NCI-H1694 (cell line): ENCODE measurements at regions not wholly inside any gene's neighbourhood (a gene's known extent, or its start where the extent isn't known, plus 50 kb on each side); places are given as distances from the start of the nearest gene placed in this dataset.
"Not testable (repeated sequence)": the region's sequence is repeated elsewhere in the genome, so short reads cannot be mapped to it uniquely, and the experiment has no call there.

ENCODE experiments used
- DNase-seq: peaks from one replicate; lab custom pipeline; 2025; lab: John Stamatoyannopoulos, UW

DNA sequence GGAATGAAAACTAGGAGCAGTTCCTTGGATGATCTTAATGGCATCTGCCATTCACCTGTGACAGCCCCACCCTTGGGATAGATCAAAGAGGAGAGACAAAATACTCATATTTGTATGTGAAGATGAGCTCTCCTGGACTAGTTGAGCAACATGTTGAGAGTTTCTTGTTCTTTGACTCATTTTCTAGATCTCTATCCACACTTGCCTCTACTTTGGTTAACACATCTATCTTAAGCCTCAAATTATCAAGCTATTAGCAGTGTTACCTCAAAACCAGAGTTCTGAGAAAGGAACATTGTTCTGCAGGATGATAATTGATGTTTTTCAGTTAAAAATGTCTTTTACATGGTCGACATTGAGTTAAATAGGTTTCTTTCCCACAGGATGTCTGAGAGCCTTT lies 94.2 kb upstream of the TEX13D start:
- DNase-seq = no peak

DNA sequence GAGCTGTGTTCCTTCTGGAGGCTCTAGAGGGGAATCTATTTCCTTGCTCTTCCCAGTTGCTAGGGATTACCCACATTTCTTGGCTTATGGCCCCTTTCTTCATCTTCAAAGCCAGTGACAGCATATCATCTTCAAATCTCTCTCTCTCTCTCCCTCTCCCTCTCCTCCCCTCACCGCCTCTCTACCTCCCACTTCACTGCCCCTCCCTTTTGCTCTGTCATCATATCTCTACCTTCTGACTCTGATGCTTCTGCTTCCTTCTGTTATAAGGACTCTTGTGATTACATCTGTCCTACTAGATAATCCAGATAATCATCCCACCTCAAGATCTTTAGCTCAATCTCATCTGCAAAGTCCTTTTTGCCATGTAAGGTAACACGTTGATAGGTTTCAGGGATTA lies 93.1 kb upstream of the TEX13D start:
- DNase-seq = no peak

DNA sequence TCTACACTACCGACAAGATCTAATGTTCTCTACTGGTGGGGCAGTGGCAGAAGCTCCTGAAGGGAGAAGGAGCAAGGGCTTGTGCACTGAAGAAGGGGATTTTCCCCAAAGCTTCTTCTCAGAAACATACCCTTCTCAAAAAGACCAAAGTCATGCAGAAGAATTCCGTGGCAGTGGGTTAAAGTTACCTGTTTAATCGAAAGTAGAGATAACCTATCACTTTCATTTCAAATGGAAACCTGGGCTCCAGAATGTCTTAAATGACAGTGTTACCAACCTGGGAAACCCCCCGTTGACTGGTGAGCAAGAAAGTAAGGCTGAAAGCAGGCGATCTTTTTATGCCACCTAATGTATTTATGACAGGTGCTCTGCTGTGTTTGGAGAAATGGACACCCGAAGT lies 92.5 kb upstream of the TEX13D start:
- no peak for DNase-seq

DNA sequence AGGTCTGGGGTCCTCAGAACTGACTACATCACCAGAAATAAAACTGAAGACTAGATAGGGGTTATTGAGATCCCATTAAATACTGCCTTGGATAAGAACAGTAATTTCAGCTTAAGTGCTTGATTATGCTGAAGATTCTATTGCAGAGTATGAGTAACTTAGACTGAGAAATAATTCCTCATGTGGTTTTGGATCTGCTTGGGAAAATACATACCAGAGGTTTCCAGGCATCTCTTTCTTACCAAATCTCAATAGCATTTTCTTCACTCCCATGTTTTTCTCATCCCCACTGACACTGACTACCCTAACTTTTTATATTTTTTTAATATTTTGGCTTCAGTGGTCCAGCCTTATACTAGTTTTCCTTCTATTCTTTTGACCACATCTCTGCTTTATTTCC lies 92.0 kb upstream of the TEX13D start:
- DNase-seq = no peak

DNA sequence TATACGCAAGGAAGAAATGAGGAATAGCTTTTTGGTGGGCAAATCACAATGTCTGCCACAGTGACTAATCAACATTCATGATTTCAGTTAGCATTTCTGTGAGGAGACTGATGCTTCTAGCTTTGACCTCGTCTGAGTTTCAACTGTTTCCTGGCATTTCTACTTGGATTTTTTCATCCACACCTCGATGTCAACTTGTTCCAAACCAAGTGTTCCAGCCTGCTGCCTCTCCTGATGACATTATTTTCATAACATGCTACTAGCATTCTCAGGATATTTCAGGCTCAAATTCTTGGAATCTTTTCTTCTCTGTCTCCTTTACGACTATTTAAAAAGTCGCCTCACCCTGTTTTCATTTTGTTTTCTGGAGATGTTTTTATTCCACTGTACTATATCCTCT lies 90.3 kb upstream of the TEX13D start:
- no peak for DNase-seq

DNA sequence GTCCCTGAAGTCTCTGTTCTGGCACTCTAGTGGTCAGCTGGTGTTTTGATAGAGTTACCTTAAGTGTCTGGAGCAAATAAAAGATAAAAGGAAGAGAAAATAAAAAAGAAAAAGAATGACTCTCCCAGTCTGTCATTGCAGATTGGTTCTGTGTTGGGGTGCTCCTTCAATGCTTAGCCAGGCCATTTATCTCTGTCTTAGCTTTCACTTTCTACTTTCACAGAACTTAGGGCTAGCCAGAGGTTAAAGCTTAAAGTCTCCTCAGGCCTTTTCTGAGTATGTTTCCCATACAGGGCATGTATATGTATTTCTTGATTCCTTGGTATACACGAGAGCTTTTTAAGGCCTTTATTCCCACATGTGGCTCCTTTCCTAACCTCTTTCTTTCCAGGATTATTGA lies 83.1 kb upstream of the TEX13D start:
- DNase-seq = no peak

DNA sequence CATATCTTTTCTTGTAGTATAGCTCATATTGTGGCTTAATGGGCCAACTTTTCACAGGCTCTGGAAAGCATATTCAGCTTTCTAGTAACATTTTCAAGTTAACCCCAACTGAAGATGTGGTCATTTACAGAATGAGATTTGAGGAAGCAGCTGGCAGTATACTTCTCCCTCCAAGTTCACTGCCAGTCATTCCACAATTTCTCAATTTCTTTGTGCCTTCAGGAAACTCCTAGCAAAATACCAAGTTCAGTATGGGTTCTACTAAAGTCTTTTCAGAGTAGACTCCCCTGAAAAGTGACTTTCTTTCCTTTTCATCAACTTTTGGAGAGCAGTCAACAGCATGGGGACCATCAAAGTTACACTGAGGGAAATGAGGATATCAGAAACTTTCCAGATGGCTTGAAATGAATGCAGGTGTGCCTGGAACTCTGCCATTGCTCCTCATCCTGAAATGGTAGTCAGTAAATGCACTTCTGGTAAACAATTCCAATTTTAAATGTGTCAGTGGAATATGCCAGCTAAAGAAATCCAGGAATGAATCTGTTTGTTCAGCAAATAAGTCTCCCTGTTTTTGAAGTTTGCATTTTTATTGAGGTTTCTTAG lies 81.5 kb upstream of the TEX13D start:
- no peak for DNase-seq

DNA sequence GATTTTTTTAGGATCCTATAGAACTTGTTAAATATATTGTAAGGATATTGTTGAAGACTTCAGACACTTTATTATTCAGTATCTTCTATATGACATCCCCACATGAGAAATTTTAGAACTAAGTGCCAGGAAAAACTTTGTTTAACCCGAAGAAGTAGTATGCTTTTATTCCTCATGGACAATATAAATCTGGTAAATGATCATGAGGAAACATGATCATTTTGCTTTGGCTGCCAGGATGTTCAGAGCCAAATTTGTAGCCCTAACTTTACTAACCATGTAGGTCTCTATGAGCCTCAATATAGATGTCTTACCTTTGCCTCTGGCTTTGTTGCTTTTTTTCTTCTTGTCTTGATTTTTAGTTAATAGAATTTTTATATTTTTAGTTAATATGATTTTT lies 77.8 kb upstream of the TEX13D start:
- DNase-seq = no peak

DNA sequence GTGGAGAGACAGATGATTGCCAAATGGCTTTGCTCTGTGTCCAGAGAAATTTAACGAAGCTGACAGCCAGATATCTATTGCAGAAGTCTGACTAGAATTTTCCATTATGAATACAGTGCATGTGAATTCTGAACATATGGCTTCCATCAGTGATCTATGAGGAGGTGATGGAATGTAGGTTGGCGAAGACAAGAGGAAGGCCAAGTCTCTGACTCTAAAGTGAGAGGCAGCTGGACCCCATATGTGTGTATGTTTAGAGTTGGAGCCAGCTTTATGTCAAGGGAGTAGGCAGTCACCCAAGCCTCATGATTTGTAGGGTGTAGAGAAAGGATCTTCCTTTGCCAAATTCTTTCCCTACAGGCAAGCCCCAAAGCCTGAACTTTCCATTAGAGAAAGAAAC lies 76.2 kb upstream of the TEX13D start:
- peak; percentile 1 for DNase-seq

DNA sequence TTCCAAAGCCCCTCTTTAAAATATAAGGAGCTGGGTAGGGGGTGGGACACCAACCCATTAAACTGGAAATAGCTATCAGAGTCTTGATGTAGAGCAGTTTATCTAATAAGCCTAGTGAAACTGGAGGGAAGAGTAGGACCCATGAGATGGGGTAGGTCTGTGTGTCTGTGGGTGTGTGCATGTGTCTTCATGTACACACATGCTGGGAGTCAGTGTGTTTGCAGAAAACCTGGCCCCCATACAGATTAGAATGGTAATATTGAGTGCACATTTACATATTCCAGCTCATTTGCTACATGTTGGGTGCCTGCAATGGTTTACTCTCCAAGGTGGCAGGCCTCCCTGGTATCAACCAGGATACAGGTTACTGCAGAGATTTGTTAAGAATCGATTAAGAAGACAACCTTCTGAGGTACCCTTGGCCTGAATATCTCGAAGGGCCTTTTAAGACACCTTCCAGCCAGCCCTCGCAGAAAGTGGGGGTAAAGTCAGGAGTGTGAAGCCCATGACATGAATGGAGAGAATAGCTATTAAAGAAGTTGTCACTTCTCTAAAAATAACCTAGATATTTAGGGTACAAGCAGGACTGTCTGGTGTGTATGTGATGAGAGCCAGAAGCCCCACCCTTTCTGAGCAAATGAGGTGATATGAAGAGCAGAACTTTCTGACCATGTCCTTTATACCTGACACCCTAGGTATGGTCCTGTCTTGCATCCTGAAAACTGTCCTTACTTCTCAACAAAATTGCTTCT lies 75.7 kb upstream of the TEX13D start:
- DNase-seq = no peak

DNA sequence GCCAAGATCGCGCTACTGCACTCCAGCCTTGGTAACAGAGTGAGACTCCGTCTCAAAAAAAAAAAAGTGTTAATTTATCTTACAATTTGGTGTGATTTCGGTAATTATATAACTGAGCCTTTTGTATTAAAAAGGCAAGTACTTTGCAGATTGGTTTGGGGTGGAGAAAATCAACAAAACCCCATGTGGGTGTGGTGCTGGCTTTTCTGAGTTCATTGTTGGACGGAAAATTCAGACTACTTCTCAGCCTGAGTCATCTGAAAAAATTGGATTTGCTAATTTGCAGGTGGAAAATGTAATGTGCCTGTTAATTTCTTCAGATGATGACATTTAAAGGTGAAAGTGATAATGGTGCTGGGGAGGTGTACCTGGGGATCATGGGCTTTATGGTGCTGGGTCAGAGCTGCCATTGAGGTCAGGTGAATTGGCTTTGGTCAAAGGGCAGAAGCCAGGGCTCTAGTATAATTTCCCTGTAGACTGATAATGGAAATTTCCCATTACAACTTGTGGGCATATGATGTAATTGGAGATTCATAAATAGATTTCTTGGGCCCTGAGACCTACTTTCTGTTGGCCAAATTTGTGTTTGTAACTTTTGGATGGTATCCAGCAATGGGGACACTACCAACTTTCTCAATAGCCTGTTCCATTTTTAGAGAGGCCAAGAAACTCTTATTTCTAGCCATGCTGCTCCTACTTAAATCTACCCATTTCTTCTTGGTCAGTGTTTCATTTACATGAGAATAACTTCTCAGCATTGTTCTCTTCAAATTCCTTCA lies 74.3 kb upstream of the TEX13D start:
- no peak for DNase-seq

DNA sequence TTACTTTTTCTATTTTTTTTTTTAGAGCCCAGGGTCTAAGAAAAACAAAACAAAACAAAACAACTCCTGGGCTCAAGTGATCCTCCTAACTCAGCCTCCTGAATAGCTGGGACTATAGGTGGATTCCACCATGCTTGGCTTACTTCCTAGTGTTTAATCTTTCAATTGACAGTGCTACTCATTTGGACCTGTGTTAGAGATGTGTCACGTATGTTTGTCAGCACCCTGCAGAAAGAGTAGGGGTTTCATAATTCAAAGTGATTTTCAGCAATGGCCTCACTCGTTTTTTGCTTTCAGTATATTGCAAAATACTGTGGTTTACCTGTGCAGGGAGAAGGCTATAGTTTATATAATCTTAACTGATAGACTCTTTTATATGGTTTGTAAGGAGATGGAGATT lies 71.6 kb upstream of the TEX13D start:
- DNase-seq = no peak

DNA sequence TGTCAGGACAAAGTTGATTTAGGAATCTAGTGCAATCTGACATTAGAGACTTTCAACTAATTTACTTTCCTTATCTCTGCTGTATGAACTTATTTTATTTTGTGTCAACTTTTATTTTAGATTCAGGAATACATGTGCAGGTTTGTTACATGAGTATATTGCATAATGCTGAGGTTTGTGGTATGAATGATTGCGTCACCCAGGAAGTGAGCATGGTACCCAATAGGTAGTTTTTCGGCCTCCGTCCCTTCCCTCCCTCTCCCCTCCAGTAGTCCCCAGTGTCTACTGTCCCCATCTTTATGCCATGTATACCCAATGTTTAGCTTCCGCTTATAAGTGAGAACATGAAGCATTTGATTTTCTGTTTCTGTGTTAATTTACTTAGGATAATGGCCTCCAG lies 68.7 kb upstream of the TEX13D start:
- no peak for DNase-seq

DNA sequence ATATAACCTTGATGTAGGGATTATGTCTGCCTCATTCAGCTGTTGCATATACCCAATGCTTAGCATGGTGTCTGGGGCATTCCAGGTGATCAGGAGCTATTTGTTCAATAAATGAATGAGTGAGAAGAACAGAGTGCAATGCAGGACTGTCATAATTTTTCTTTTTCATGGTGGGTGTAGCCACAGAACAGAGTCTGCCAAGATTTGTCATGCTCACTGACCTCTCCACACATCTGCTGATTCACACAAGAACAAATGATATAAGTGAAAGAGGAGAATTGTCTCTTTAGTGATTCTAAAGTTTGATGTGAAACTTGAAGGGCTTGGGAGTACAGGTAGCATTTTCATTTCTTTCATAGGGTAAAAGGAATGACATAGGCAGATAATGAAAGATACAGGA lies 64.4 kb upstream of the TEX13D start:
- no peak for DNase-seq

DNA sequence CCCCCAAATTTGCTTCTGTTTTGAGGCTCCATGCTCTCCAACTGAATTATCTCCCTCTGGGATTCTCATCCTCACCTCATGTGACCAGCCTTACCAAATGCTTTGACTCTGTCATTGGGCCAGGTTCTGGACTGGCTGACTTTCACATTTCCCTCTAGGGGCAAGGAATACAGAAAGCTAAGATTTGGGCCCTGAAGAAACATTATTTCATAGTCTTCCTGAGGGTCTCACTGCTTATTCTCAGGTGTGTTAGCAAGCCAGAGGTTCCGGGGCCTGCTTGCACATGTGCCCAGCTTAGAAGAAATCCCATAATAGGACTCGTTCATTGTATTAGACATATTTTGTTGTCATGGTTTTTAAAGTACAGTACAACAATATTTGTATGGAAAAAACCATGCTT lies 62.6 kb upstream of the TEX13D start:
- DNase-seq = no peak

DNA sequence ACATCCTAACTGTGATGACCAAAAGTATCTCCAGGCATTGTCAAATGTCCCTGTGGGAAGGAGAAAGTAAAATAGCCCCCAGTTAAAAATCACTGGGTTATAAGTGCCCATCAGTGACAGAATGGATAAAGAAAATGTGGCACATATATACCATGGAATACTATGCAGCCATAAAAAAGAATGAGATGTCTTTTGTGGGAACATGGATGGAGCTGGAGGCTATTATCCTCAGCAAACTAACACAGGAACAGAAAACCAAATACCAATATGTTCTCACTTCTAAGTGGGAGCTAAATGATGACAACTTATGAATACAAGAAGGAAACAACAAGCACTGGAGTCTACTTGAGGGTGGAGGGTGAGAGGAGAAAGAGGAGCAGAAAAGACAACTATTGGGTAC lies 60.9 kb upstream of the TEX13D start:
- DNase-seq = not testable (repeated sequence)

DNA sequence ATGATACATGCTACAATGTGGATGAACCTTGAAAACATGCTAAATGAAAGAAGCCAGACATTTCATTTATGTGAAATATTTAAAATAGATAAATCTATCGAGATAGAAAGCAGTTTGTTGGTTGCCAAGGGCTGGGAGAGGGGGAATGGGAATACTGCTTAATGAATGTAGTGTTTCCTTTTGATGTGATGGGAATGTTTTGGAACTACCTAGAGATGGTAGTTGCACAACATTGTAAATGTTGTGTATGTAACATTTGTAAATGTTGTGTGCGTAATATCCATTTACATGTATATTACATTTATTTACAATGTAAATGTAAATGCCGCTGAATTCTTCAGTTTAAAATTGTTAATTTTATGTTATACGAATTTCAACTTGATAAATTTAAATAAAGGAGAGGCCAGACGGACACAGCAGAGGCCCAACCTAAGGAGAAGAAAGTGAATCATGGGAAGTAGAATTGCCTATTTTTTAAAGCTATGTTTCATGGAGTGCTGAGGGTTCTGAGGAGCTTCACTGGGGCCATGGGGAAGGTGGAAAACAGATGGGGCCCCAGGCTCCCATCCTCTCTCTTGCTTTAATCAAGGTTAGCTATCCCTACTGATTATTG lies 60.0 kb upstream of the TEX13D start:
- DNase-seq = no peak

DNA sequence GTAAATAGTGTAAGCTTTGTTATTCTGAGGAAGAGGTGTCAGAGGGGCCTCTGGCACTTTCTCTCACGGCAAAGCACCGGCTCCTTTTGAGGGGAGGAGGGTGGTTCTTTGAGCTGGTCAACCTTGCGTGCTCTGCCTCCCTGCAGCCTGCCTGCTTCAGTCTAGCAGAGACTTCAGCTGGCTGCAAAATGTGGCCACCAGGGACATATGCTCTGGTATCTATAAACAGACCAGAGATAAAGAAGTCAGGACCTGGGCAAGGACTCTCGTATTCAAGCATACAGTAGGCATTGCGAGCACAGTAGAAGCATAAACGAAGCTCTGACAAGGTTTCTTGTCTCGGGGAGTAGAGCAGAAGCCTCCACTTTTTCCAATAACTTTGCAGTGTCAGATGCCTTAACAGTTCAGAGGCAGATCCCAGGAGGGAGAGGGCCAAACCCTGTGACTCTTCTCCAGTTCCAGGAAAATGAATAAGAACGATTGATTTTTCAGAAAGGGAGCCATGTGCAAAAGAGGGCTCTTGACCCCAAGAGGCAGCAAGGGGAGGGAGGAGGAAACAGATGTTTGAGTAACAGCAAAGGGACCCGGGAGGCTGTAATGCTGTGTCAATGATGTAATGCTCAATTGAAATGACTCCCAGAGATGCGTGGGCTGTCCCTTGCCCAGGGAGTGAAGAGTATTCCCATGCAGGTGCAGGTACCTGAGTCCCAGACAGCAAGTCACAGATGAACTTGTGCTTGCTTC lies 57.9 kb upstream of the TEX13D start:
- DNase-seq = no peak

DNA sequence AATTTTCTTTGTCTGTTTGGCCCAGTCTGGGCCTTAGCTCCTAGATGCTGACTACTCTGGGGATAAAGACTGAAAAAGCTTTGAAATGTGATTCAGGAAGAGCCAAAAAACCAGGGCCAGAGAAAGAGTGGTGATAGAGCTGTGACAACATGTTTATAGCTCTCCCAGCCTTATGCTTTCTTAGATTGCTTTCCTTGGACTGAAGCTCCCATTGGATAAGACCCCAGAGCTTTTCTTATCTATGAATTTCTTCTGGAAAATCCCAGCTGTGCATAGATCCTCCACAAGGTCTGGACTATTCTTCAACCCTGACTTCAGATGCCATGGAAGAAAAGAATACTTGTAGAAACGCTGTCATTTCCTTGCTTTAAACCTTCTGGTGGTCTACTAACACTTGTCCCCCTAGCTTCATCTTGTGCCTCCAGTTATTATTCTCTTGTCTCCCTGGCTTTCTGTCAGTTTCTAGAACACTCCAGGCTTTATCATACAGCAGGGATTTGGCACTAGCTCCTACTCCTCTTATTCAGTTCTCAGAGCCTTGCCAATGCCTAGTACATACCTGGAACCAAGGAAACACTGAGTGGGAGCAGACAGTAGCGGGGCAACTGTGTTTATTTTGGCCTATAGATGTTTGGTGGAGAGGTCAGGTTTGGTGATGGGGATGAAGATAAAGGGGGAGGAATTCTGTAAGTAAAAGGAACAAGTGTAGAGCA lies 57.1 kb upstream of the TEX13D start:
- no peak for DNase-seq

DNA sequence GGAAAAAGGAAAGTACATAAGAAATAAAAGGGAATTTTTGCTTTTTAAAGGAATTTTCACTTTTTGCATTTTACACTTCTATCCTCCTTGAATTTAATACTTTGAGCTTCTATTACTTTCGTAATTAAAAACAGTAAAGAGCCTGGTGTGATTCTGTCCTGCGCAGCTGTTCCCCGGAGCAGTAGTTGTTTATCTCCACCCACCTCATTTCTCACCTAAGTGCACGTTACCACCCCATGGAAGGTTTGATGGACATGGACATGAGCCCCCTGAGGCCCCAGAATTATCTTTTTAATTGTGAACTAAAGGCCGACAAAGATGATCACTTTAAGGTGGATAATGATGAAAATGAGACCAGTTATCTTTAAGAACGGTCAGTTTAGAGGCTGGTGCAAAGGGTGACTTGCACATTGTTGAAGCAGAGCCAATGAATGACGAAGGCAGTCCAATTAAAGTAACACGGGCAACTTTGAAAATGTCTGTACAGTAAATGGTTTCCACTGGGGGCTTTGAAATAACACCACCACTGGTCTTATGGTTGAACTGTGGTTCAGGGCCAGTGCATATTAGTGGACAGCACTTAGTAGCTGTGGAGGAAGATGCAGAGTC lies 52.1 kb upstream of the TEX13D start:
- no peak for DNase-seq

DNA sequence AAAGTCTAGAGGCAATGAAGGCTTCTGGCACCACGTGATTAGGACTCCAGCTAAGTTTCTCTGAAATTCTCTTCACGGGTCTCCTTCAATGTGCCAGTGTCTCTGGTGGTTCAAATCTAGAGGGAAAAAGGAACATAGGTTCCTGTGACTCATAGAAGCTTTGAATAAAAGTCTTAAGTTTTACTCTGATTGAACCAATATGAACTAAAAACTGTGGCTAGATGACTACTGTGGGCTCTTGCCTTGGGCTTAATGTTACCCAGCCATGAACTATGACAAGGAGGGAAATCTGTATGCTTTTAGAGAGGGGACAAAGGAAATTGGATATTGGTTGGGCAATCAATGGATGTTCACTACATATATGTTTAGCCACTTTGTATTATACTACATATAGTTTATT lies 49.9 kb upstream of the TEX13D start:
- DNase-seq = no peak
